ENCODE measurements at regions not wholly inside any gene's neighbourhood (a gene's known extent, or its start where the extent isn't known, plus 50 kb on each side); places are given as distances from the start of the nearest gene placed in this dataset.

DNA sequence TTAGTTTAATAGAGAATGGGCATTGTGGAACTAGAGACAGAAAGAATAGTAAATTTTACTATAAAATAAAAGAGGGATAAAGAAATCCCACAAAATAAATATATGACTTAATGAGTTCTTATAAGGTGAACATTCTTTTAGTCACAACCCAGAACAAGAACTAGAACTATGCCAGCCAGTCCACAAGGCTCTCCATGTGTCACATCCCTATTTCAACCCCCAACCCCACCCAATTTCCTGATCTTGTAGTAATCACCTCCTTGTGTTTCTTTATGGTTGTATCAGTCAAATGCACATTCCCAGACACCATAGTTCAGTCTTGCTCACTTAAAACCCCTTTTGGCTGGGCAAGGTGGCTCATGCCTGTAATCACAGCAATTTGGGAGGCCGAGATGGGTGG lies 662.3 kb upstream of the CAMK1G start:
- no peak for DNase-seq

DNA sequence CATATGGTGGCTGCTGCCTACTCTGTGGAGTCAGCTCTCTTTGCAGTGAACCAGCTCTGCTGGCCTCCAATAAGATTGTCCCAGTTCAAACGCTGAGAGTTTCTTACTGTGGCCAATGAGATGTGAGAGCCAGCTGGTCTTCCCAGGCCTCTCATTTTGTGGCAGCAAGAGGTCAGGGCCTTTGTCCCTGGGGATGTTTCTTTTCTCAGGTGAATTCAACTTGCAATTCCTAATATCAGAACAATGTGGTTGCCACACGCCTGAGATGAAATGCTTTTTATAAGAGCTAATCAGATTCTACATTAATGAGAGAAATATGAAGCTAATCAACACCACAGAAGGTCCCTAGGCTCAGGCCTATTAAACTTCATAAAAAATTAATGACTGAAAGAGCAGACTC lies 660.1 kb upstream of the CAMK1G start:
- peak; percentile 43 for DNase-seq

DNA sequence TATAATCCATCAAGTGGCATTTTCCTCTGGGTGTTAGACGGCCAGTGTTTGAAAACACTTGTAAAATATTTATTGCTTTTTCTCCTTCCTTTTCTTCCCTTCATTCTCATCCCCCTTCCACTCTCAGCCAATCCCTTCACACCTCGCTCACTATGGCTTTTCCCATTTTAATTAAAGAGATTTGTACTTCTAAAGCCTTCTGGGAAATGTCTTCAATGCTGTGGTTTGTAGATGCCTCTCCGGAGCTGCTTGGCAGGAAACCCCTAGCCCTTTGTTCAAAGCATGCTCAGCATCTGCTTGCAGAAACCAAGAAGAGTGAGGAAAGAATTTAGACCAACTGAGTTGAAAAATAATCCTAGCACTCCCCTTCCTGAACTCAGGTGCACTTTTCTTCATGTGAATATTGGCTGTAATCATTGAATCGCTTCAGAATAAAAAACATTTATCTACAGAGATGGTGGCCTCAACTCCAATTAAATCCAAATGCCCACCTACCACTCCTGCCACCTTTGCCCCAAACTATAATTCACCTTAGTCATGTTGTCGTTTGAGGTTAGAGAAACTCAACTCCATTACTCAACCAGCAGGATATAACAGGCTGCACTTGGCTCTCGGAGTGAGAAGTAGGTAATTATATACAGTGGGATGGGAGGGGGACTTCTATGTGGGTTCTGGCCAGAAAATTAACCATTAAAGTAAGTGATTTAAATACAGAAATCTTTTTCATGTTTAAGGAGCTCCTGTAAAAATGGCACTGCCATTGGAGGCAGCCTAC lies 659.4 kb upstream of the CAMK1G start:
- peak; percentile 43 for DNase-seq

DNA sequence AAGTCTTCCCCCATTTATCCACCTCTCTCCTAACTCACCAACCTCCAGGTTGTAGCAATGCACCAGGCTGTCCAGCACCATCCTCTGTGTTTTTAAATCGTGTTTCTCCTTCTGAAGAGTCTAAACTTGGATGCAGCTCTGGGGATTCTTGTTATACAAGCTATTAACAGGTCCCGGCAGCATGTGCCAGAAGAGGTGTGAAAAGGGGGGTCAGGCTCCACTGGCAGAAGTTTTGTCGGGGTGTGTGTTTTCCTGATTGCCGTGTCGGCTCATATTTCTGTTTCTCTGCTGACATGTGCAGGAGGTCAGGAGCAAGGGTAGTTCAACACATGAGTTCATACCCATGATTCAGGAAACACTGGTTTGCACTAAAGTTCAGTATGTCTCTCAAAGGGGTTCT lies 658.6 kb upstream of the CAMK1G start:
- DNase-seq = no peak

DNA sequence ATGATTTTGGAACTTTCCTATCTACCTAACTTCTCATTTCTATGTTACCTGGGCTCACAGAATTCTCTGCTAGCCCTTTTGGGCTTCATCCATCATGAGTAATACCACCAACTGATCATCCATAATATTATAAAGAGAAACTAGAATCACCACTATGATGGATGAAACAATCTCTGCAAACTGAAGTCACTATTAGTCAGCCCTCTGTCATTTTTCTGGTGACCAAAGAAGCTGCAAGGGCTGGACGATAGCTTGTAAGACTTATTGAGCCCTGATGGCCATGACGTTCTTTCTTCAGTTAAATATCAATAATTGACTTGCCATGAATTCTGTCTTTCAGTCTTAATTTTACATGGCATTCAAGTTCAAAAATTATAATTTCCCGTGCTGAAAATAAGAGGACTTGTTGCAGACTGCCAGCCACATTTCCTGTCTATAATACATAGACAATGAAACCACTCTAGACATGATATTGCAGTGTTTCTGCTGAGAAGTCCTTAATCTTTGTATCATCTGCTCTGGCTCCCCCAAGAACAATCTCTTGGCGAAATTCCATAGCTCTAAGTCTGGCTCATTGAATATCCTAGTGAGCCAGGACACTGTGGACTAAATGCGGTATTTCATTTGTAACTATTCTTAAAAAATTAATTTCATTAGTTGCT lies 655.0 kb upstream of the CAMK1G start:
- DNase-seq = no peak

DNA sequence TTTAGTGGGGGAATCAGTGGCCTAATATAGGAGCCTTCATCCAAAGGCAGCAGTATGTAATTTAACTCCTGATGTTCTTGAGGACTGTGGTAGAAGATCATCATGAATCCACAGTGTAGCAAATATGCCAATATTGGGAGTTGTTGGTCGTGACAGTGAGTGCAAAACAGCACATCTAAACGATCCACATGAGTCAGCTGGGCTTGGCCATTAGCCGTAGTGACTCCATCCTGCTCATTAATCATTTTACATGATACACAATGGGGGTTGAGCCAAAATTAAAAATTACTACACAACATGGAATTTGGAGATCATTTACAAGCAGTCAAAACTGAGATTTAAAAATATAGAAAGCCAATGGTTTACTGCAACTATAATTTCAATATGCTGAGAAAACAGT lies 653.9 kb upstream of the CAMK1G start:
- DNase-seq = no peak

DNA sequence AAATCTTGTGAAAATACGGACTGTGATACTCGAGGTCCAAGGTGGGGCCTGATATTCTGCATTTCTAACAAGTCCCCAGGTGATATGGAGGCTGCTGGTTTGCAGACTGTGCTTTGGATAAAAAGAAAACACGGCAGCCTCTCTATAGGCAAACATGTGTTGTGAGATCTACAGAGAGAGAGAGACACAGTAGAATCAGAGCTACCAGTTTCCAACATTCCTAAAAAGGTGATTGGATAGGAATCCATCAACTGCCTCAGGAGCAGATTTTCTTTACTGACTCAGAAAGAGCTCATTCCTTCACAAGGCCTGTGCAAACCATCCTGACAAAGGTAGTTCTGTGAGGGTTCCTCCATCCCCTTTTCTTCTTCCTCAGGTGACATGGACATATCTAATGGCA lies 651.6 kb upstream of the CAMK1G start:
- DNase-seq = no peak

DNA sequence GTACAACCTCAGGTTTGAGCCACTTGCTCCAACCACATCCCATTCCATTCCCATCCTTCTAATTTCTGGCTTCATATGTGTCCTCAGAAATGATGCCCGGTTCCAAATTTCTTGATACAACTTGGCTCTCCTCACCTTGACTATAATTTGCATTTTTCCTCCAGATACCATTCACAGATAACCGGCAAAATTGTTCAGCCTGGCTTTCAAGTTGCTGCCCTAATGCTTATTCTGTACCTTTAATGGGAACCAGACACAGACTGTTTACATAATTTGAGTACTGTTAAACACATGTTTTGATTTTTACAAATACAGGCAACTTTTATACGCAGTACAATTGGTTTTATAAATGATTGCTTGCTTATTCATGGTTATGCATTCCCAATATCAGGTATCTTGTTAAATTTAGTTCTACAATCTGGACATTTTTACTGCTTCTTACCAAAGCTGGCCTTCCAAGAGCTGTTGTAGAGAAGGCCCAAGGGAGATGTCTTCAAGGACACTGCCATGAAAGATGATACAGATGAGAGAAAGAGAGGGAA lies 649.5 kb upstream of the CAMK1G start:
- DNase-seq = no peak

DNA sequence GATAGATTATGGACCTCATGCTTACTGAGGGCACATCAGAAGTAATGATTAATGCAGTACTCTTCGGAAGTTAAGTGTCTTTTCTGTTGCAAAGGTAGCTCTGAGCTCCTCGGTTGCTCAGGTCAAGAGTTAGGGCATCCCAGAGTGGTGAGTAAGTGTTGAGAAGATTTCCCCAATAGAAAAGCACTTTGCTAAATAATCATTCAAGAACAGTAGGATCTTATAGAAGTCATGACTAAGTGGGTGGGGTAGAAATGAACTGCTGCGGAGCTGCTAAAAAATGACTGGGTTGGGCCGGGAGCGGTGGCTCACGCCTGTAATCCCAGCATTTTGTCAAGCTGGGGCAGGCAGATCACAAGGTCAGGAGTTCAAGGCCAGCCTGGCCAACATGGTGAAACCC lies 648.6 kb upstream of the CAMK1G start:
- DNase-seq = no peak

DNA sequence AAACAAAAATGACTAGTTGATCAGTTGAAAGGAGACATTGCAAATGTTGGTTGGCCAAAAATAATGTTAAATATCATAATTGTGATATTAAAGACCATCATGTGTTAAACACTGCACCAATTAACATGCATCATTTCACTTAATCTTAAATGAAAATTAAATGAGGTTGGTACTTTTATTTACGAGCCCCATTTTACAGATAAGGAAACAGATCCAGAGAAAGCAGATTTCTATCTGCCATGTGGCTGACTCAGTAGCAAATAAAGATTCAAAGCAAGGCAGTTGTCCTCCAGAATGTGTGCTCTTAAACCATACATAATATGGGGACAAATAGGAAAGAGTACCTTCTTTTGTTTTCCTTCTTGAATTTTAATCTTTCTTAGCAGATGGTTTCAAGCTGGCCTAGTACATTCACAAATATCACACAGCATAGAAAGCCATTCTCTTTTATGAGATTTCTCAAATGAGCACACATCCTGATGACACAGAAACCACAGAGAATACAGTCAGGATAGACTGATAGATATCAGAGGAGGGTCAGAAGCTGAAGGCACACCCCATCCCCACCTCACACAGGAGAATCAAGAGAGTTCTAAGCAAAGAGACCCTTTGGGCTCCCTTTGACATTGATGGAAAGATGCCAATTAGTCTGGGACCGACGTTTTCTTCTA lies 647.9 kb upstream of the CAMK1G start:
- DNase-seq = no peak

DNA sequence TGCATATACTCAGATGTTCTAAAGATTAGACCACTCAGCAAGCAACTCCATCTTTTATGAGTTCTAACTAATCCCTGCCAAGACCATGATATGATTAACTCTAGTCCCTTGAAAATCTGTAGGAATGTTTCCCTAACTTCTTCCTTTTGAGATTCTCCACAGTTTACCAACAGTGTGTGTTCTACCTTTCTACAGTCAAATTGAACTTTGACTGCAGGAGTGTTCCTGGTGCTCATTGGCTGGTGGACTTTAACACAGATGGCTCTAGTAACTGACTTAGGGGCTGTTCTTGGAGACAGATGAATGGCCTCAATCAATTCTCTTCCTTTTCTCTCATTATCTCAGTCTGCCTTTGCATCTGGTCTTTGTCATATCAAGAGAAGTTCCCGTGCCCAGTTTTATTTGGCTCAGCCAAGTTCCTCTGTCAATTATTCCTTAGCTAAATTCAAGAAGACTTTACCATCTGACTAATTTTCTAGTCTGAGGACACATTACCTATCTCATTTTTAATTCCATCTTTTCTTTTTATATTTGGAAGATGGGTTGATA lies 643.9 kb upstream of the CAMK1G start:
- DNase-seq = no peak

DNA sequence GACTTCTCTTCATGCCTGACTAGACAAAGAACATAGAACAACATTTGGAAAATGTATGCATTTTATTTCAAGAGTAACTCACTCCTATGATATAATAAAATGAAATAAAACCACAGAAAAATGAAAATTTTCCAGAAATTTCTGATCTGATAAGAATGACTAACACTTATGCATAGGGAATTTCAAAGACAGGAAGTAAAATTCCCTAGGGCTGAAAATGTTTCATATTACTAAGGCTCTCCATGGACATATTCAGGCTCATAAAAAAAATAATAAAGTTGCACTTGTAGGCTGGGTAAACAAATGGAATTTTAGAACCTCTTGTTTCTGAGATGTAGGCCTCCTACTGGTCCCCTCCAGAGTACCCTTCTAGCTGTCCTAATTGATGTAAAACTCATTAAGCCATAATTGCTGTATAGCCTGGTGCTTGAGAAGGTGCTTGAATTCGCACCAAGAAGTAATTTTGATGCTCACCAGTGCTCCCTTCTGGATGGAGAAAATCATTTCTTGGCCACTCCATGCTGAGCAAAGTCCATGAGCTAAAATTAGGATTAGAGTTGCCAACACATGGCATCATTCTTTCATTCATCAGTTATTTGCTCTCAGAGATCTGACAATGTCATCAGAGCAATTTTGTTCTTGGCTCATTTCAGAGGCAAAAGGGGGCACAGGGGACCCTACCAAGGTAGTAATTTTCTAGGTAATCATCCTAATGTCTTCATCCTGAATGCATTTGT lies 641.0 kb upstream of the CAMK1G start:
- DNase-seq = no peak

DNA sequence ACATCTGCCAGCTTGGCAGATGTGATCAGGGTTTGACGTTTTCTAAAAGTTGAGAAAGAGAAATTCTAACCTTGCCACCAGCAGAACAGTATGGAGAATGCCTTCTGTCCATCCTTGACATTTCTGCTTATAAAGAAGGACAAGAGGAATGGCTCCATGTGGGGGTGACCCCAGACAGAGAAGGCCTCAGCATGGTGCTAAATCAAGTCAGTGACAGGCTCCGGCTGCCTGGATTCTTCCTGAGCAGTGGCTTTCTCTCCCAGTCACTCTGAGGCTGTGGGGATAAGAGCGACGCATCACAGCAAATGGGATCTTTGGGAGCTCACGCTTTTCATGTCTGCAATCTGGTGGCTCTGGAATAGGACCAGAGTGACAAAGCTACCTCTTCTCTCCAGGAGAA lies 640.2 kb upstream of the CAMK1G start:
- DNase-seq = no peak

DNA sequence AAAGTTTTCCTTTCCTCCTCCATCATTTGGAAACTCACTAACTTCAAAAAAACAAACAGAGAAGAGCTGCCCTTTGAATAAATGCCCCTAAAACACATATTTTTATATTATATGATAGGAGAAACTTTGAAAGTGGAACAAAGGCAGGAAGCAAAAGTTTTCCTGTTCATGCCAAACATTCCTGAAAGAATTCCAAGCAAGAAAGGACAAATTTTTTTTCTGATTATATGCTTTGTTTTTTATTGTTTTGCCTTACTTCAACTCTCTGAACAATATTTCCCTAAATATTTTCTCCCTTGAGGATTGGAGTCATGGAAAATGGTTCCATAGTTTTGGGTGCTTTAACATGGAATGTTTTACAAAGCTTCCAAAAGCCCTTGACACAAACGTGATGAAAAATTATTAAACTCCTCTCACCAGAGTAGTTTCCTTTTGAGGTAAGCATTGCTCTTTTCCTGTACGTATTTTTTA lies 638.5 kb upstream of the CAMK1G start:
- DNase-seq = no peak

DNA sequence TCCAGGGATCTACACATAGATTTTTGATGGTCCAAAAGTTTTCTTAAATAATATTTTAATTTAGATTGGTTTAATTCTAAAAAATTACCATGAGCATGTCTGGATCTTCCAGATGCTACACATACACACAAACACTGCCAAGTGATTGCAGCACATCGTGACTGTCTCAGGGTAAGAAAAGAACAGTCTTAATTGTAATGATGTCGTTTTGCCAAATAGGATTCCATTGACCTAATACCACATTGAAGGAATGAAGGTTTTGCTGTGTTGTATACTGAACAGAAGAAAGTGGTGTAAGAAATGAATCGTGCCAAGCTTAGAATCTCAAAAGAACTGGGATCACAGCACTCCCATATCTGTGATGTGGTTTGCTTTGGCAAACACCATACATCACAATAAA lies 633.3 kb upstream of the CAMK1G start:
- no peak for DNase-seq

DNA sequence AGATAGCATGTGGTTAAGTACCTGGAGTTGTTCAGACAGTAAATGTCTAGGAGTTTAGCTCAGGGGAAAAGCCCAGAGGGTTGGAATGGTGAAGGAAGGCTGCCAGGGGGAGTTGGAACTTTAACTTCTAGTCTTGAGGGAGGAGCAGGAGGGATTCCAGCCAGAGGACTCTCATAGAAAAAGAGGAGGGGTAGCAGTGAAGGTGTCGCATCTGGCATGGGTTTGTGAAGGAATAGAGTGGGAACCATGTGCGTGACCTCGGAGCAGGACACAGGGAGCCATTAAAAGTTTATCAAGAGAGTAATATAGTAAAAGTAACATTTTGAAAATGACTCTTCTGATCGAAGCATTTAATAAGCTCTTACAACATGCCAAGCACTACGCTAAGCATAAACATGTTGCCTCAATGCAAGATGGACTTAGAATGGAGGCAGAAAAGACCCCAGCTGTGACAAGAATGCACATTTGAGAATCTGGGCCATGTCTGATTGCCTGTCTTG lies 632.4 kb upstream of the CAMK1G start:
- DNase-seq = no peak

DNA sequence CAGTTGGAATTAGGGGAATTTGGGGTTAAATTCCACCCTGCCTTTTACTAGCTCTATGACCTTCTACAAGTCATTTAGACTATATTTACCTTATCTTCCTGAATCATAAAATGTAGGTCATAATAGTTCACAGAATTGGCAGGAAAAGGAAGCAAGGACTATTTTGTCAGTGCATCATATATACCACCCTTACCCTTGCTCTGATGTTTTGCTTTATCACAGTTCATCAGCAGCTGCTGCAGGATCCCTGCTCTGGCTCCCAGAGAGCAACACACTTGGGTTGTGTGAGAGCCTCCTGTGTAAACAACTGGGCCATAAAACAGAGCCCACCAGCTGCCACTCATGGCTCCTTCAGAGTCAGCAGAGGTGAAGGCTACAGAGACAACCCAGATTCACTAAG lies 631.6 kb upstream of the CAMK1G start:
- peak; percentile 90 for DNase-seq

DNA sequence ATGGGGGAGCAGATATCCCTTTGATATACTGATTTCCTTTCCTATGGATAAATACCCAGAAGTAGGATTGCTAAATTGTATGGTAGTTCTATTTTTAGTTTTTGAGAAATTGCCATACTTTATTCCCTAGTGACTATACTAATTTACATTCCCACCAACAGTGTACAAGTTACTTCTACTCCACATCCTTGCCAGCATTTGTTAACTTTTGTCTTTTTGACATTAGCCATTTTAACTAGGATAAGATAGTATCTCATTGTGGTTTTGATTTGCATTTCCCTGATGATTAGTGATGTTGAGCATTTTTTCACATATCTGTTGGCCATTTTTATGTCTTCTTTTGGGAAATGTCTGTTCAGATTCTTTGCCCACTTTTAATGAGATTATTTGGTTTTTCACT lies 620.6 kb upstream of the CAMK1G start:
- DNase-seq = no peak

DNA sequence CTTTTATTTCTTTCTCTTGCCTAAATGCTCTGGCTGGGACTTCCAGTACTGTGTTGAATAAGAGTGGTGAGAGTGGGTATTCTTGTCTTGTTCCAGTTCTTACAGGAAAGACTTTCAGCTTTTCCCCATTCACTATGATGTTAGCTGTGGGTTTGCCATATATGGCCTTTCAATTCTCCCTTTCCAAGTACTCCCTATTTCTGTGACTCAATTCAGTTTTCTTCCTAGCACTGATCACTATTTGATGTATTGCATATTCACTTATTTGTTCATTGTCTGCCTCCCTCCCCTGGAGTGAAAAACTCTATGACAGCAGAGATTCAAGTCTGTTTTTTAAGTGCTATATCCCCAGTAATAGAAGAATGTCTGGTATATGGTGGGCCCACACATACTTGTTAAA lies 618.2 kb upstream of the CAMK1G start:
- no peak for DNase-seq

DNA sequence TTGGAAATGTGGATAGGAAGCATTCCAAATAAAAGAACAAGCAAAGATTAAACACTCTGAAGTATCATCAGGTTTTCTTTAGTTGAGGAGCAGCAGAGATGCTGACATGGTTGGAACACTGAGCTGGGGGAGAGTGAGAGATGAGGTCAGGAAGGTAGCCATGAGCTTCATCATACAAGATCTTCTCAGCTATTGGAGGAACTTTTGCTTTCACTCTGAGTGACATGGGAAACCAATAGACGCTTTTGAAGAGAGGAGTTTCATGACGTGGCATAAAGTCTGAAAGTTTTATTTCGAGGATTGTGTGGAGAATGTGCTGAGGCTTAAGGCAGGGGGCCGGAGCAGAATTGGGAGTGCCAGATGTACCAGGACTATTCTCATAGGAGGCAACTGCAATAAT lies 616.2 kb upstream of the CAMK1G start:
- DNase-seq = no peak

DNA sequence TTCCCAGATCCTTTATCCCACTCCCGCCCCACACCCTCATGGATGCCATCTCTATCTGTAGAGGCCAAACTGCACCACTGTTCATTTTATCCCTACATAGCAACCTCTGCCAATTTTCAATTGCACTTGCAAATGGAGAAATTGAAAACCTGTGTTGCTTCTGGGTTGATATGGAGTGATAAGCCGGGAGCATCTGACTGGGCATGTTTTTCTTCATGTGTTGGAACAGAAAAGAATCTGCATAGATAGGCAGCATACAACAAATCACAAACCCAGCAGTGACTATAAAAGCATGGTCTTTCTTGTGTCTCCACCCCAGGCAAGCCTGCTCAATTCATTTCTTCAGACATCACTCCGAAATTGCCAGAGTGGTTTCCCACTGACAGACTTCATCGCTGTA lies 608.8 kb upstream of the CAMK1G start:
- DNase-seq = no peak

DNA sequence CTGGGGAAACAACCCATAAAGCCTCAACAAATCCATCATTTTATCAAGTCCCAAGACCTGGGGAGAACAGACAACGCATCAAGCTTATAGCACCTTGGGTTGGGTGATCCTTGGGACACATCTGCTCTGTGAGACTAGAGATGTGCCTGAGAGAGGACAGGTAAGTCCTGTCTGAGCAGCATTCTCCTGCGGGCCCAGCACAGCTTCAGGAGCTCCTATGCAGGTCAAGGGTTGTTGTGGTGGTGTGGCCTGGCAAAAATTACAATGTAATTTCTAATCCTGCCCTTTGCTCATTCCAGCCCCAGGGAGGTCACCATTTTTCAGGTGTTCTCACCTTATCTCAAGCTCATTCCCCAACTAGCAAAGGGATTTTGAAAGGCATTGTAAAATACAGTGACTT lies 608.1 kb upstream of the CAMK1G start:
- DNase-seq = no peak

DNA sequence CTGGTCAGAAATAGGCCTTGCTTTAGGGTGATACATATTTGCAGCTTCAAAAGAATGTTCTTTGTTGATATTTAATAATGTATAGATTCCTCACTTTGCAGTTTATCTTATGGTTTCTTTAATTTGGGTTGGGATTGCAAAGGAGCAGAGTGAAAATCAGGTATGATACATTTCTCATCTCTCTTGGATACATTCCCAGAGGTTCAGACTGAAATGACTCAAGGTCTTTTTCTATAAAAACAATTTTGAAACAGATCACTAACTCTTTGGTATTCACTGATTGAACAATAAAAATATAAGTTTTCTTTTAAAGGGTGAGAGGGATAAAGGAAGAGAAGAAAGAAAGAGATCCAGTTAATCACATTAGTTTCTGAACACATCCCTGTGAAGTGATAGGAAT lies 606.5 kb upstream of the CAMK1G start:
- no peak for DNase-seq

Measured in DMS79 (cell line).